ENCODE measurements at regions not wholly inside any gene's neighbourhood (a gene's known extent, or its start where the extent isn't known, plus 50 kb on each side); places are given as distances from the start of the nearest gene placed in this dataset.
"Not testable (repeated sequence)": the region's sequence is repeated elsewhere in the genome, so short reads cannot be mapped to it uniquely, and the experiment has no call there.

- H2BK20ac ChIP-seq (ENCODE audit: low read depth, low read length); H2BK120ac ChIP-seq (ENCODE audit: low read depth, low read length); CTCF ChIA-PET; H4K20me1 ChIP-seq (ENCODE audit: insufficient read depth, low read length); H3K4ac ChIP-seq (ENCODE audit: low read depth, low read length); ATAC-seq (ENCODE audit: low read depth); H2AK9ac ChIP-seq (replicated peaks; ENCODE audit: low read depth, low read length, poor library complexity); H3K4me2 ChIP-seq (ENCODE audit: low read depth, low read length); H3K79me1 ChIP-seq (ENCODE audit: low read depth in 1 of 2, low read length in 2 of 2); H4K5ac ChIP-seq (ENCODE audit: low read depth, low read length); H3K56ac ChIP-seq (ENCODE audit: extremely low read depth, insufficient read depth, low read length); BruUV-seq (replicated peaks); H3K27me3 ChIP-seq (ENCODE audit: control insufficient read depth, insufficient read depth, low read length); H3K18ac ChIP-seq (ENCODE audit: low read depth, low read length); H3K9me3 ChIP-seq (ENCODE audit: control insufficient read depth, insufficient read depth, low read length); H2AFZ ChIP-seq (replicated peaks; ENCODE audit: low read length, poor library complexity); H2BK15ac ChIP-seq (ENCODE audit: low read depth, low read length); dilution Hi-C loops (cut with HindIII; ENCODE audit: low sequenced_read_pairs, unreplicated experiment); H3K36me3 ChIP-seq (ENCODE audit: control insufficient read depth, insufficient read depth, low read length); H3K23ac ChIP-seq (ENCODE audit: low read depth, low read length); H3K9me1 ChIP-seq (ENCODE audit: insufficient read depth, low read length); POLR2A ChIA-PET (ENCODE audit: unreplicated experiment); H3K4me3 ChIP-seq (ENCODE audit: insufficient read depth, low read depth, low read length); H3K27ac ChIP-seq (ENCODE audit: insufficient read depth, low read length); H2AK5ac ChIP-seq (ENCODE audit: low read depth, low read length); in situ Hi-C loops (cut with MboI; ENCODE audit: low sequenced_read_pairs); H4K91ac ChIP-seq (ENCODE audit: insufficient read depth, low read depth, low read length); H3K4me1 ChIP-seq (ENCODE audit: control insufficient read depth, insufficient read depth, low read length); H3K14ac ChIP-seq (replicated peaks; ENCODE audit: low read depth, low read length); H4K8ac ChIP-seq (ENCODE audit: low read depth in 2 of 2, low read length in 2 of 2); DNase-seq; H3K9ac ChIP-seq (ENCODE audit: low read depth, low read length); intact Hi-C loops (cut with micrococcal nuclease); H2BK5ac ChIP-seq (ENCODE audit: low read depth, low read length, poor library complexity, severe bottlenecking): not testable (repeated sequence)
- WGBS, 2 experiments (ENCODE audit: extremely low coverage in 2 of 2, insufficient read length in 1 of 2), result no CpG with 5 or more reads among the region's 5 CpGs
Observed at GRCh38 chr3:130184152-130185024, 102.8 kb downstream of the ALG1L2 start.

GRCh38 chr3:130201272-130201671 lies 119.6 kb downstream of the ALG1L2 start:
- not testable (repeated sequence) for ATAC-seq (ENCODE audit: low read depth)

More at GRCh38 chr3:130201272-130201671, 119.6 kb downstream of the ALG1L2 start:
- H4K8ac ChIP-seq (ENCODE audit: low read depth in 2 of 2, low read length in 2 of 2); H3K79me1 ChIP-seq (ENCODE audit: low read depth in 1 of 2, low read length in 2 of 2); H2BK120ac ChIP-seq (ENCODE audit: low read depth, low read length); H2BK5ac ChIP-seq (ENCODE audit: low read depth, low read length, poor library complexity, severe bottlenecking); H3K9ac ChIP-seq (ENCODE audit: low read depth, low read length); H2AK9ac ChIP-seq (replicated peaks; ENCODE audit: low read depth, low read length, poor library complexity); H4K5ac ChIP-seq (ENCODE audit: low read depth, low read length); H2AK5ac ChIP-seq (ENCODE audit: low read depth, low read length); in situ Hi-C loops (cut with MboI; ENCODE audit: low sequenced_read_pairs); H4K20me1 ChIP-seq (ENCODE audit: insufficient read depth, low read length); H3K36me3 ChIP-seq (ENCODE audit: control insufficient read depth, insufficient read depth, low read length); BruUV-seq (replicated peaks); H2BK15ac ChIP-seq (ENCODE audit: low read depth, low read length); H3K27me3 ChIP-seq (ENCODE audit: control insufficient read depth, insufficient read depth, low read length); H3K4me3 ChIP-seq (ENCODE audit: insufficient read depth, low read depth, low read length); intact Hi-C loops (cut with micrococcal nuclease); H3K14ac ChIP-seq (replicated peaks; ENCODE audit: low read depth, low read length); H2BK20ac ChIP-seq (ENCODE audit: low read depth, low read length); H3K23ac ChIP-seq (ENCODE audit: low read depth, low read length); DNase-seq; H3K27ac ChIP-seq (ENCODE audit: insufficient read depth, low read length); H3K4me2 ChIP-seq (ENCODE audit: low read depth, low read length); H3K56ac ChIP-seq (ENCODE audit: extremely low read depth, insufficient read depth, low read length); H3K4me1 ChIP-seq (ENCODE audit: control insufficient read depth, insufficient read depth, low read length); H2AFZ ChIP-seq (replicated peaks; ENCODE audit: low read length, poor library complexity); H3K9me3 ChIP-seq (ENCODE audit: control insufficient read depth, insufficient read depth, low read length); H4K91ac ChIP-seq (ENCODE audit: insufficient read depth, low read depth, low read length); H3K9me1 ChIP-seq (ENCODE audit: insufficient read depth, low read length); H3K4ac ChIP-seq (ENCODE audit: low read depth, low read length); POLR2A ChIA-PET (ENCODE audit: unreplicated experiment); CTCF ChIA-PET; dilution Hi-C loops (cut with HindIII; ENCODE audit: low sequenced_read_pairs, unreplicated experiment); H3K18ac ChIP-seq (ENCODE audit: low read depth, low read length): not testable (repeated sequence)
- no CpG with 5 or more reads among the region's 1 CpG for WGBS, 2 experiments (ENCODE audit: extremely low coverage in 2 of 2, insufficient read length in 1 of 2)
